HEK293 (cell line): ENCODE measurements at regions not wholly inside any gene's neighbourhood (a gene's known extent, or its start where the extent isn't known, plus 50 kb on each side); places are given as distances from the start of the nearest gene placed in this dataset.

Experiments used
- CTCF ChIA-PET: fragments of 350-600 bp; formaldehyde crosslinking; extraction: SDS; loops from one replicate; lab custom pipeline; 2021; ENCODE audit warnings: antibody characterized with exemption; lab: Yijun Ruan, JAX
- POLR2A ChIA-PET: fragments of 300-600 bp; formaldehyde crosslinking; extraction: SDS; loops from one replicate; lab custom pipeline; 2020; ENCODE audit warnings: antibody characterized with exemption, inconsistent platforms; lab: Yijun Ruan, JAX
- H3K27ac ChIP-seq: fragments of 200-500 bp; sonication (Bioruptor generic); 2 replicates; pipeline ENCODE4 v1.5.1; 2014; ENCODE audit warnings: low read depth, low read length, control low read depth, inconsistent platforms; ENCODE audit errors: extremely low read depth
- H3K36me3 ChIP-seq, 2 experiments: fragments of 200-500 bp in 1 of 2; sonication (Bioruptor generic) in 1 of 2; 1 replicate in 1 of 2; 2 replicates in 1 of 2; pipeline ENCODE4 v1.5.1; 2014 to 2017; ENCODE audit warnings: inconsistent platforms in 2 of 2, low read length in 2 of 2; ENCODE audit not compliant: control insufficient read depth in 2 of 2, insufficient read depth in 1 of 2
- H3K4me1 ChIP-seq: fragments of 200-500 bp; sonication (Bioruptor generic); 2 replicates; pipeline ENCODE4 v1.5.1; 2014; ENCODE audit warnings: mild to moderate bottlenecking, low read length, inconsistent platforms; ENCODE audit not compliant: control insufficient read depth, insufficient read depth
- H3K4me3 ChIP-seq: 2 replicates; pipeline ENCODE4 v1.5.1; 2011; ENCODE audit warnings: low read depth, mild to moderate bottlenecking, control low read depth, low read length, moderate library complexity
- H3K9me3 ChIP-seq: fragments of 200-500 bp; sonication (Bioruptor generic); 2 replicates; pipeline ENCODE4 v1.5.1; 2014; ENCODE audit warnings: low read depth, low read length, inconsistent platforms; ENCODE audit not compliant: control insufficient read depth, insufficient read depth
- GLIS2 ChIP-seq: fragments of 450-650 bp; formaldehyde crosslinking; IDR thresholded peaks from 2 replicates; pipeline ENCODE4 v1.5.1; 2016; ENCODE audit warnings: missing biosample characterization, missing genetic modification characterization
- HOXD13 ChIP-seq: sonication (generic); formaldehyde crosslinking; IDR thresholded peaks from 2 replicates; pipeline ENCODE4 v1.8.0; 2022; ENCODE audit warnings: missing genetic modification reagents, borderline replicate concordance
- MYNN ChIP-seq: fragments of 450-650 bp; formaldehyde crosslinking; IDR thresholded peaks from 2 replicates; pipeline ENCODE4 v1.5.1; 2016; ENCODE audit warnings: missing biosample characterization, missing genetic modification characterization, borderline replicate concordance
- SETDB1 ChIP-seq: IDR thresholded peaks from one replicate; pipeline ENCODE4 v1.6.1; 2017; ENCODE audit warnings: mild to moderate bottlenecking, low read length, moderate library complexity, mixed read lengths; ENCODE audit not compliant: insufficient read length
- WT1 ChIP-seq: fragments of 450-650 bp; formaldehyde crosslinking; IDR thresholded peaks from 2 replicates; pipeline ENCODE4 v1.5.1; 2016; ENCODE audit warnings: missing biosample characterization, missing genetic modification characterization
- ZBTB17 ChIP-seq: fragments of 450-650 bp; formaldehyde crosslinking; IDR thresholded peaks from 2 replicates; pipeline ENCODE4 v1.5.1; 2016; ENCODE audit warnings: missing biosample characterization, missing genetic modification characterization
- ZFP69B ChIP-seq: fragments of 450-650 bp; formaldehyde crosslinking; IDR thresholded peaks from 2 replicates; pipeline ENCODE4 v1.5.1; 2016; ENCODE audit warnings: missing biosample characterization, missing genetic modification characterization
- ZNF155 ChIP-seq: fragments of 450-650 bp; formaldehyde crosslinking; IDR thresholded peaks from 2 replicates; pipeline ENCODE4 v1.5.1; 2016; ENCODE audit warnings: missing biosample characterization, missing genetic modification characterization
- ZNF175 ChIP-seq: fragments of 450-650 bp; formaldehyde crosslinking; IDR thresholded peaks from 2 replicates; pipeline ENCODE4 v1.5.1; 2016; ENCODE audit warnings: missing biosample characterization, missing genetic modification characterization
- ZNF202 ChIP-seq: fragments of 450-650 bp; formaldehyde crosslinking; IDR thresholded peaks from 2 replicates; pipeline ENCODE4 v1.5.1; 2016; ENCODE audit warnings: missing biosample characterization, missing genetic modification characterization, borderline replicate concordance
- ZNF211 ChIP-seq: fragments of 450-650 bp; formaldehyde crosslinking; IDR thresholded peaks from 2 replicates; pipeline ENCODE4 v1.5.1; 2016; ENCODE audit warnings: low read depth, missing biosample characterization, missing genetic modification characterization
- ZNF239 ChIP-seq: fragments of 450-650 bp; formaldehyde crosslinking; IDR thresholded peaks from 2 replicates; pipeline ENCODE4 v1.5.1; 2016; ENCODE audit warnings: missing biosample characterization, missing genetic modification characterization
- ZNF510 ChIP-seq: fragments of 450-650 bp; formaldehyde crosslinking; IDR thresholded peaks from 2 replicates; pipeline ENCODE4 v1.5.1; 2018; ENCODE audit warnings: mild to moderate bottlenecking, missing genetic modification characterization, missing biosample characterization; ENCODE audit not compliant: insufficient replicate concordance
- ZNF621 ChIP-seq: fragments of 450-650 bp; formaldehyde crosslinking; IDR thresholded peaks from 2 replicates; pipeline ENCODE4 v1.5.1; 2017; ENCODE audit warnings: missing biosample characterization, missing genetic modification characterization
- ZNF624 ChIP-seq: fragments of 450-650 bp; formaldehyde crosslinking; IDR thresholded peaks from 2 replicates; pipeline ENCODE4 v1.5.1; 2017; ENCODE audit warnings: missing biosample characterization, missing genetic modification characterization
- ZNF658 ChIP-seq: fragments of 450-650 bp; formaldehyde crosslinking; IDR thresholded peaks from 2 replicates; pipeline ENCODE4; 2016; ENCODE audit warnings: missing biosample characterization, missing genetic modification characterization
- ZNF677 ChIP-seq: fragments of 450-650 bp; IDR thresholded peaks from 2 replicates; pipeline ENCODE4 v1.5.0; 2018; ENCODE audit warnings: missing biosample characterization, mild to moderate bottlenecking, missing genetic modification characterization, moderate library complexity
- ZNF837 ChIP-seq: fragments of 450-650 bp; formaldehyde crosslinking; IDR thresholded peaks from 2 replicates; pipeline ENCODE4 v1.5.1; 2016; ENCODE audit warnings: missing biosample characterization, missing genetic modification characterization
- TF ChIP-seq, protein P1 (sequence below): fragments of 450-650 bp; formaldehyde crosslinking; IDR thresholded peaks from 2 replicates; pipeline ENCODE4 v1.5.1; 2016; ENCODE audit warnings: missing biosample characterization, missing genetic modification characterization
- TF ChIP-seq, protein P2 (sequence below): fragments of 450-650 bp; formaldehyde crosslinking; IDR thresholded peaks from 2 replicates; pipeline ENCODE4 v1.5.1; 2016; ENCODE audit warnings: missing biosample characterization, missing genetic modification characterization
- TF ChIP-seq, protein P3 (sequence below): fragments of 450-650 bp; formaldehyde crosslinking; IDR thresholded peaks from 2 replicates; pipeline ENCODE4 v1.5.1; 2016; ENCODE audit warnings: missing biosample characterization, missing genetic modification characterization
- TF ChIP-seq, protein P4 (sequence below): fragments of 450-650 bp; formaldehyde crosslinking; IDR thresholded peaks from 2 replicates; pipeline ENCODE4; 2016; ENCODE audit warnings: missing biosample characterization, missing genetic modification characterization
- TF ChIP-seq, protein P5 (sequence below): fragments of 450-650 bp; formaldehyde crosslinking; IDR thresholded peaks from 2 replicates; pipeline ENCODE4 v1.5.1; 2016; ENCODE audit warnings: missing biosample characterization, missing genetic modification characterization

DNA sequence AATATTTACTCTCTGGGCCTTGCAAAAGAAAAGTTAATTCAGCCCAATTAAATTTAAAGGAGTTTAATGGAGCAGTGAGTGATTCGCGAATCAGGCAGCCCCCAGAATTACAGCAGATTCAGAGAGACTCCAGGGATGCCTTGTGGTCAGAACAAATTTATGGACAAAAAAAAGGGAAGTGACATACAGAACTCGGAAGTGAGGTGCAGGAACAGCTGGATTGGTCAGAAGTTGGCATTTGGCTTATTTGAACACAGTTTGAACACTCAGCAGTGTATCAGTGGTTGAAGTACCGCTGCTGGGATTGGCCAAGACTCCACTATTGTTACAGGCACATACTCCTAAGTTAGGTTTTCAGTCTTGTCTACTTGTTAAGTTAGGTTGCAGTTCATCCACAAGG is 145.0 kb upstream of the GAP43 start:
- no peak overlapping the region for H3K4me3 ChIP-seq
- no peaks in the 10 kb centered on the region for H3K9me3 ChIP-seq
- POLR2A ChIA-PET: no interaction called here
- TF ChIP-seq HOXD13 (CRISPR knock-in tag) (no peak), GLIS2 (tag by site-specific recombination) (no peak), ZNF624 (tag by site-specific recombination) (no peak), ZNF211 (tag by site-specific recombination) (no peak), ZNF239 (tag by site-specific recombination) (no peak), ZBTB17 (tag by site-specific recombination) (no peak), WT1 (tag by site-specific recombination) (no peak), ZFP69B (tag by site-specific recombination) (no peak), SETDB1 (no peak), ZNF510 (tag by site-specific recombination) (no peak), ZNF175 (tag by site-specific recombination) (no peak), ZNF202 (no peak), ZNF677 (tag by site-specific recombination) (no peak), ZNF658 (no peak), ZNF155 (tag by site-specific recombination) (no peak)
- TF ChIP-seq, protein P1, sequence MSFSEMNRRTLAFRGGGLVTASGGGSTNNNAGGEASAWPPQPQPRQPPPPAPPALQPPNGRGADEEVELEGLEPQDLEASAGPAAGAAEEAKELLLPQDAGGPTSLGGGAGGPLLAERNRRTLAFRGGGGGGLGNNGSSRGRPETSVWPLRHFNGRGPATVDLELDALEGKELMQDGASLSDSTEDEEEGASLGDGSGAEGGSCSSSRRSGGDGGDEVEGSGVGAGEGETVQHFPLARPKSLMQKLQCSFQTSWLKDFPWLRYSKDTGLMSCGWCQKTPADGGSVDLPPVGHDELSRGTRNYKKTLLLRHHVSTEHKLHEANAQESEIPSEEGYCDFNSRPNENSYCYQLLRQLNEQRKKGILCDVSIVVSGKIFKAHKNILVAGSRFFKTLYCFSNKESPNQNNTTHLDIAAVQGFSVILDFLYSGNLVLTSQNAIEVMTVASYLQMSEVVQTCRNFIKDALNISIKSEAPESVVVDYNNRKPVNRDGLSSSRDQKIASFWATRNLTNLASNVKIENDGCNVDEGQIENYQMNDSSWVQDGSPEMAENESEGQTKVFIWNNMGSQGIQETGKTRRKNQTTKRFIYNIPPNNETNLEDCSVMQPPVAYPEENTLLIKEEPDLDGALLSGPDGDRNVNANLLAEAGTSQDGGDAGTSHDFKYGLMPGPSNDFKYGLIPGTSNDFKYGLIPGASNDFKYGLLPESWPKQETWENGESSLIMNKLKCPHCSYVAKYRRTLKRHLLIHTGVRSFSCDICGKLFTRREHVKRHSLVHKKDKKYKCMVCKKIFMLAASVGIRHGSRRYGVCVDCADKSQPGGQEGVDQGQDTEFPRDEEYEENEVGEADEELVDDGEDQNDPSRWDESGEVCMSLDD (tag by site-specific recombination): no peak
- TF ChIP-seq, protein P2, sequence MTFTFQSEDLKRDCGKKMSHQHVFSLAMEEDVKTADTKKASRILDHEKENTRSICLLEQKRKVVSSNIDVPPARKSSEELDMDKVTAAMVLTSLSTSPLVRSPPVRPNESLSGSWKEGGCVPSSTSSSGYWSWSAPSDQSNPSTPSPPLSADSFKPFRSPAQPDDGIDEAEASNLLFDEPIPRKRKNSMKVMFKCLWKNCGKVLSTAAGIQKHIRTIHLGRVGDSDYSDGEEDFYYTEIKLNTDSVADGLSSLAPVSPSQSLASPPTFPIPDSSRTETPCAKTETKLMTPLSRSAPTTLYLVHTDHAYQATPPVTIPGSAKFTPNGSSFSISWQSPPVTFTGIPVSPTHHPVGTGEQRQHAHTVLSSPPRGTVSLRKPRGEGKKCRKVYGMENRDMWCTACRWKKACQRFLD (tag by site-specific recombination): no peak
- TF ChIP-seq, protein P3, sequence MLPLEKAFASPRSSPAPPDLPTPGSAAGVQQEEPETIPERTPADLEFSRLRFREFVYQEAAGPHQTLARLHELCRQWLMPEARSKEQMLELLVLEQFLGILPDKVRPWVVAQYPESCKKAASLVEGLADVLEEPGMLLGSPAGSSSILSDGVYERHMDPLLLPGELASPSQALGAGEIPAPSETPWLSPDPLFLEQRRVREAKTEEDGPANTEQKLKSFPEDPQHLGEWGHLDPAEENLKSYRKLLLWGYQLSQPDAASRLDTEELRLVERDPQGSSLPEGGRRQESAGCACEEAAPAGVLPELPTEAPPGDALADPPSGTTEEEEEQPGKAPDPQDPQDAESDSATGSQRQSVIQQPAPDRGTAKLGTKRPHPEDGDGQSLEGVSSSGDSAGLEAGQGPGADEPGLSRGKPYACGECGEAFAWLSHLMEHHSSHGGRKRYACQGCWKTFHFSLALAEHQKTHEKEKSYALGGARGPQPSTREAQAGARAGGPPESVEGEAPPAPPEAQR (tag by site-specific recombination): no peak
- no peaks in the 10 kb centered on the region for H3K36me3 ChIP-seq
- H3K4me1 ChIP-seq: no peaks in the 10 kb centered on the region
- H3K27ac ChIP-seq: no peak overlapping the region
- CTCF ChIA-PET: no interaction called here

DNA sequence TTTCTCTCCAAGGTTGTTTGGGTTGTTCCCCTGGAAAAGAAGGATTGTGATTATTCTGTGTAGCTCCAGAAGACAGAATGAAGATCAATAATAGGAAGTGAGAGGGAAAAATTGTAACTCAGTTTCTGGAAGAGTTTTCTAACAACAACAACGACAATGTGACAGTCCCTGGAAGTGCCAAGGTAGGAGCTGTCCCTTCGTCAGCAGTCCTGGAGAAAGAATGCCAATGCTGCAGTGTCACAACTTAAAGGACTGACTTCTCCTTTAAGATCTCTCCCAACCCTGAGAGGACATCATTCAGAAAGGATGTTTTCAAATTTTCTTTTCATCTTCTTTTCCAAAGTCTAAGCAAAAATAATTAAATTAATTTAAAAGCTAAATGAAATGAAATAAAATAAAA is 136.4 kb upstream of the GAP43 start:
- no peaks in the 10 kb centered on the region for H3K4me1 ChIP-seq
- ChIA-PET POLR2A (no interaction called here), CTCF (interaction anchor here (0.7 to 0.9 kb wide), 2 partner anchors 15 to 270 kb away, joined by 3 to 5 read pairs; no protein-coding TSS in a partner anchor)
- H3K36me3 ChIP-seq: no peaks in the 10 kb centered on the region
- no peak overlapping the region for H3K4me3 ChIP-seq
- H3K27ac ChIP-seq: no peak overlapping the region
- no peaks in the 10 kb centered on the region for H3K9me3 ChIP-seq
- TF ChIP-seq ZNF621 (tag by site-specific recombination) (no peak), MYNN (no peak), ZNF837 (tag by site-specific recombination) (no peak)
- TF ChIP-seq, protein P4, sequence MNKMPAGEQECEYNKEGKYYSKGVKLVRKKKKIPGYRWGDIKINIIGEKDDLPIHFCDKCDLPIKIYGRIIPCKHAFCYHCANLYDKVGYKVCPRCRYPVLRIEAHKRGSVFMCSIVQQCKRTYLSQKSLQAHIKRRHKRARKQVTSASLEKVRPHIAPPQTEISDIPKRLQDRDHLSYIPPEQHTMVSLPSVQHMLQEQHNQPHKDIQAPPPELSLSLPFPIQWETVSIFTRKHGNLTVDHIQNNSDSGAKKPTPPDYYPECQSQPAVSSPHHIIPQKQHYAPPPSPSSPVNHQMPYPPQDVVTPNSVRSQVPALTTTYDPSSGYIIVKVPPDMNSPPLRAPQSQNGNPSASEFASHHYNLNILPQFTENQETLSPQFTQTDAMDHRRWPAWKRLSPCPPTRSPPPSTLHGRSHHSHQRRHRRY: no peak
- TF ChIP-seq, protein P3 (tag by site-specific recombination): no peak
- TF ChIP-seq, protein P5, sequence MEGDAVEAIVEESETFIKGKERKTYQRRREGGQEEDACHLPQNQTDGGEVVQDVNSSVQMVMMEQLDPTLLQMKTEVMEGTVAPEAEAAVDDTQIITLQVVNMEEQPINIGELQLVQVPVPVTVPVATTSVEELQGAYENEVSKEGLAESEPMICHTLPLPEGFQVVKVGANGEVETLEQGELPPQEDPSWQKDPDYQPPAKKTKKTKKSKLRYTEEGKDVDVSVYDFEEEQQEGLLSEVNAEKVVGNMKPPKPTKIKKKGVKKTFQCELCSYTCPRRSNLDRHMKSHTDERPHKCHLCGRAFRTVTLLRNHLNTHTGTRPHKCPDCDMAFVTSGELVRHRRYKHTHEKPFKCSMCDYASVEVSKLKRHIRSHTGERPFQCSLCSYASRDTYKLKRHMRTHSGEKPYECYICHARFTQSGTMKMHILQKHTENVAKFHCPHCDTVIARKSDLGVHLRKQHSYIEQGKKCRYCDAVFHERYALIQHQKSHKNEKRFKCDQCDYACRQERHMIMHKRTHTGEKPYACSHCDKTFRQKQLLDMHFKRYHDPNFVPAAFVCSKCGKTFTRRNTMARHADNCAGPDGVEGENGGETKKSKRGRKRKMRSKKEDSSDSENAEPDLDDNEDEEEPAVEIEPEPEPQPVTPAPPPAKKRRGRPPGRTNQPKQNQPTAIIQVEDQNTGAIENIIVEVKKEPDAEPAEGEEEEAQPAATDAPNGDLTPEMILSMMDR (tag by site-specific recombination): no peak
